Endothelial cell of umbilical vein (primary cell): ENCODE measurements at regions not wholly inside any gene's neighbourhood (a gene's known extent, or its start where the extent isn't known, plus 50 kb on each side); places are given as distances from the start of the nearest gene placed in this dataset.

ENCODE experiments used
- BruUV-seq: library from RNA; stranded (reverse); fragments of 400-500 nt; replicated peaks from 2 replicates; lab custom pipeline; 2021; lab: Mats Ljungman, UMichigan
- CTCF ChIA-PET: fragments of 300-600, 350-600 bp; sonication (Branson Sonifier 250); formaldehyde crosslinking; loops from one replicate; lab custom pipeline; 2021; ENCODE audit warnings: antibody characterized with exemption, inconsistent platforms; lab: Charles Lee
- POLR2A ChIA-PET: fragments of 300-600, 350-600 bp; sonication (Branson Sonifier 250); formaldehyde crosslinking; loops from one replicate; lab custom pipeline; 2021; ENCODE audit warnings: antibody characterized with exemption, inconsistent platforms; lab: Charles Lee
- DNase-seq: peaks from one replicate; pipeline ENCODE4 v3.0.0-alpha.2; 2011; ENCODE audit warnings: low read depth, low spot score
- FAIRE-seq: peaks from 2 replicates; lab custom pipeline; 2011; peaks lifted over from hg19 to GRCh38; lab: Jason Lieb, UNC
- H2AFZ ChIP-seq: 2 replicates; pipeline ENCODE4 v1.6.0; 2012; ENCODE audit warnings: low read depth, low read length, control low read depth, inconsistent platforms
- H3K27ac ChIP-seq: 2 replicates; pipeline ENCODE4 v1.5.1; 2011; ENCODE audit warnings: low read depth, mild to moderate bottlenecking, control low read depth, low read length, moderate library complexity; ENCODE audit not compliant: insufficient read depth
- H3K27me3 ChIP-seq, 2 experiments: 2 replicates each; pipeline versions ENCODE4 v1.6.0 to v1.6.1; 2011; ENCODE audit warnings: low read length in 2 of 2, mixed read lengths in 1 of 2; ENCODE audit not compliant: control insufficient read depth in 2 of 2, insufficient read depth in 2 of 2
- H3K36me3 ChIP-seq, 2 experiments: 2 replicates in 1 of 2; 3 replicates in 1 of 2; pipeline ENCODE4 v1.5.1; 2011; ENCODE audit warnings: low read length in 2 of 2, mild to moderate bottlenecking in 1 of 2, moderate library complexity in 1 of 2; ENCODE audit not compliant: control insufficient read depth in 2 of 2, insufficient read depth in 2 of 2; ENCODE audit errors: extremely low read depth in 1 of 2
- H3K4me1 ChIP-seq: 3 replicates; pipeline ENCODE4 v1.5.1; 2011; ENCODE audit warnings: mild to moderate bottlenecking, low read length; ENCODE audit not compliant: control insufficient read depth, insufficient read depth; ENCODE audit errors: extremely low read depth
- H3K4me2 ChIP-seq: 2 replicates; pipeline ENCODE4 v1.6.1; 2011; ENCODE audit warnings: low read length, control low read depth, mixed read lengths; ENCODE audit not compliant: insufficient read depth
- H3K4me3 ChIP-seq, 3 experiments: fragments of 200-600 bp in 1 of 3; sonication (generic), shearing (Covaris generic) in 1 of 3; replicated peaks in 1 of 3; 2 replicates each; pipeline ENCODE4 v1.5.1; 2011 to 2016; ENCODE audit warnings: control low read depth in 3 of 3, low read length in 3 of 3, mild to moderate bottlenecking in 2 of 3, inconsistent platforms in 1 of 3, low read depth in 1 of 3, moderate library complexity in 1 of 3; ENCODE audit not compliant: insufficient read depth in 1 of 3
- H3K79me2 ChIP-seq: 2 replicates; pipeline ENCODE4 v1.6.0; 2012; ENCODE audit warnings: low read length, inconsistent platforms; ENCODE audit not compliant: control insufficient read depth, insufficient read depth
- H3K9ac ChIP-seq: replicated peaks from 2 replicates; pipeline ENCODE3; 2011; ENCODE audit warnings: low read length, control low read depth; ENCODE audit not compliant: insufficient read depth; ENCODE audit errors: extremely low read depth
- H3K9me1 ChIP-seq: replicated peaks from 3 replicates; pipeline ENCODE4 v1.6.0; 2011; ENCODE audit warnings: mild to moderate bottlenecking, low read length; ENCODE audit not compliant: control insufficient read depth, insufficient read depth; ENCODE audit errors: extremely low read depth
- H3K9me3 ChIP-seq: replicated peaks from 2 replicates; pipeline ENCODE4 v1.5.1; 2012; ENCODE audit warnings: low read length, inconsistent platforms; ENCODE audit not compliant: control insufficient read depth, insufficient read depth
- H4K20me1 ChIP-seq: replicated peaks from 2 replicates; pipeline ENCODE3; 2011; ENCODE audit warnings: mild to moderate bottlenecking, low read length; ENCODE audit not compliant: control insufficient read depth, insufficient read depth; ENCODE audit errors: extremely low read depth
- EZH2 ChIP-seq: IDR thresholded peaks from 2 replicates; pipeline ENCODE4 v1.6.1; 2012; ENCODE audit warnings: borderline replicate concordance, low read depth, mild to moderate bottlenecking, moderate library complexity, low read length, inconsistent platforms; ENCODE audit not compliant: severe bottlenecking
- FOS ChIP-seq: IDR thresholded peaks from 2 replicates; pipeline ENCODE4 v1.6.1; 2011; ENCODE audit warnings: mild to moderate bottlenecking, low read length, moderate library complexity, borderline replicate concordance; ENCODE audit not compliant: insufficient read depth
- GATA2 ChIP-seq: IDR thresholded peaks from 2 replicates; pipeline ENCODE4 v1.7.0; 2011; ENCODE audit warnings: low read depth, mild to moderate bottlenecking, moderate library complexity, mixed read lengths, low read length; ENCODE audit not compliant: insufficient read length, insufficient read depth
- JUN ChIP-seq: IDR thresholded peaks from 2 replicates; pipeline ENCODE4 v1.6.1; 2011; ENCODE audit warnings: borderline replicate concordance, low read depth; ENCODE audit not compliant: insufficient read length, insufficient read depth
- MAX ChIP-seq: IDR thresholded peaks from 2 replicates; pipeline ENCODE4 v1.6.1; 2011; ENCODE audit not compliant: insufficient read depth, insufficient read length
- MYC ChIP-seq: IDR thresholded peaks from one replicate; pipeline ENCODE4 v1.6.1; 2011; ENCODE audit warnings: mild to moderate bottlenecking, low read depth, low read length
- POLR2A ChIP-seq: IDR thresholded peaks from 2 replicates; pipeline ENCODE4 v1.6.1; 2012; ENCODE audit warnings: low read depth, mild to moderate bottlenecking, control low read depth, low read length
- dilution Hi-C: fragments of 300-500 bp; cut with MboI; formaldehyde crosslinking; loops from one replicate; pipeline ENCODE4 v1.15.0; 2019; ENCODE audit warnings: low sequenced_read_pairs; ENCODE audit not compliant: extremely low pct_ligation_motif_present
- intact Hi-C: fragments of 100-400 bp; cut with micrococcal nuclease; formaldehyde crosslinking; loops from one replicate; pipeline ENCODE4 v1.10.0; 2022
- TF ChIP-seq, protein P1 (sequence below), 2 donors: IDR thresholded peaks; 1 replicate in 1 of 2; 2 replicates in 1 of 2; pipeline ENCODE4 v1.5.1; 2011; ENCODE audit warnings: low read length in 2 of 2, mild to moderate bottlenecking in 2 of 2, moderate library complexity in 2 of 2, control low read depth in 1 of 2, inconsistent platforms in 1 of 2, low read depth in 1 of 2; ENCODE audit not compliant: insufficient read depth in 1 of 2; ENCODE audit errors: extremely low read depth in 1 of 2

- ChIA-PET CTCF (no interaction called here), POLR2A (no interaction called here)
- Histone ChIP-seq H3K79me2 (no peaks in the 10 kb centered on the region), H3K4me2 (no peak overlapping the region), H3K4me3 (no peak overlapping the region), H3K27ac (no peak overlapping the region), H3K9me3 (no peaks in the 10 kb centered on the region), H2AFZ (no peak overlapping the region), H3K9me1 (no peaks in the 10 kb centered on the region), H3K27me3 (no peaks in the 10 kb centered on the region), H4K20me1 (no peaks in the 10 kb centered on the region), H3K36me3 (no peaks in the 10 kb centered on the region), H3K9ac (no peak overlapping the region), H3K4me1 (no peaks in the 10 kb centered on the region)
- BruUV-seq, result no TSS peak
- TF ChIP-seq MYC (no peak), MAX (no peak), FOS (no peak), GATA2 (no peak), POLR2A (no peak), JUN (no peak), EZH2 (no peak)
- TF ChIP-seq, protein P1, sequence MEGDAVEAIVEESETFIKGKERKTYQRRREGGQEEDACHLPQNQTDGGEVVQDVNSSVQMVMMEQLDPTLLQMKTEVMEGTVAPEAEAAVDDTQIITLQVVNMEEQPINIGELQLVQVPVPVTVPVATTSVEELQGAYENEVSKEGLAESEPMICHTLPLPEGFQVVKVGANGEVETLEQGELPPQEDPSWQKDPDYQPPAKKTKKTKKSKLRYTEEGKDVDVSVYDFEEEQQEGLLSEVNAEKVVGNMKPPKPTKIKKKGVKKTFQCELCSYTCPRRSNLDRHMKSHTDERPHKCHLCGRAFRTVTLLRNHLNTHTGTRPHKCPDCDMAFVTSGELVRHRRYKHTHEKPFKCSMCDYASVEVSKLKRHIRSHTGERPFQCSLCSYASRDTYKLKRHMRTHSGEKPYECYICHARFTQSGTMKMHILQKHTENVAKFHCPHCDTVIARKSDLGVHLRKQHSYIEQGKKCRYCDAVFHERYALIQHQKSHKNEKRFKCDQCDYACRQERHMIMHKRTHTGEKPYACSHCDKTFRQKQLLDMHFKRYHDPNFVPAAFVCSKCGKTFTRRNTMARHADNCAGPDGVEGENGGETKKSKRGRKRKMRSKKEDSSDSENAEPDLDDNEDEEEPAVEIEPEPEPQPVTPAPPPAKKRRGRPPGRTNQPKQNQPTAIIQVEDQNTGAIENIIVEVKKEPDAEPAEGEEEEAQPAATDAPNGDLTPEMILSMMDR (IDR thresholded peaks at IDR 0.05; ENCODE audit: extremely low read depth in 1 of 2, insufficient read depth in 1 of 2, low read depth in 1 of 2, low read length in 2 of 2), result no peak
- DNase-seq (no peak), FAIRE-seq (no peak)
- intact Hi-C loops, result no loop called here
- dilution Hi-C loops, result no loop called here
Measured at GRCh38 chr4:28879900-28880299, 1840.3 kb upstream of the PCDH7 start.
